ENCODE measurements at regions not wholly inside any gene's neighbourhood (a gene's known extent, or its start where the extent isn't known, plus 50 kb on each side); places are given as distances from the start of the nearest gene placed in this dataset.

- no peak for TF ChIP-seq POLR2A (IDR thresholded peaks at IDR 0.05; ENCODE audit: low read depth, low read length)
- no peak for TF ChIP-seq POLR2AphosphoS5 (IDR thresholded peaks at IDR 0.05; ENCODE audit: low read depth, low read length)
- no peak for TF ChIP-seq TAF1 (IDR thresholded peaks at IDR 0.05; ENCODE audit: low read depth, low read length)
- TF ChIP-seq POU2F2 (IDR thresholded peaks at IDR 0.05; ENCODE audit: low read depth, low read length) = no peak
- no peak for TF ChIP-seq SPI1 (IDR thresholded peaks at IDR 0.05; ENCODE audit: low read depth, low read length)
- no peak for TF ChIP-seq PAX5 (IDR thresholded peaks at IDR 0.05; ENCODE audit: insufficient read depth, low read length, severe bottlenecking)
These were observed 632.5 kb upstream of the ANKRD30A start for GRCh38 chr10:36492590-36493515.

All from GM12891 (cell line).